ENCODE measurements at regions not wholly inside any gene's neighbourhood (a gene's known extent, or its start where the extent isn't known, plus 50 kb on each side); places are given as distances from the start of the nearest gene placed in this dataset.

DNA sequence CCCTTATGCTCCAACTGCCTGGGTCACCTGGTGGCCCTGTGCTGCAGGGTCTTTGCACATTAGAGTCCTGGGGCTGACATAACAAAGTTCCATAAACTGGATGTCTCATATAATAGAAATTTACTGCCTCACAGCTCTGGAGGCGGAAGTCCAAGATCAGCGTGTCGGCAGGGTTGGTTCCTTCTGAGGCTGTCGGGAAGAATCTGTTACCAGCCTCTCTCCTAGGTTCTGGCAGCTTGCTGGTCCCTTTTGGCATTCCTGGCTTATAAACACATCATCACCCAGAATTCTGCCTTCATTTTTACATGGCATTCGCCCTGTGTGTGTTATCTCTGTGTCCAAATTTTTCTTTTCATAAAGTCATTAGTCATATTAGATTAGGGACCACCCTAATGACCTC lies 170.5 kb downstream of the NDUFA10 start:
- DNase-seq (ENCODE audit: low read depth), result no peak
- no peak overlapping the region for H3K4me3 ChIP-seq (ENCODE audit: low read depth, low read length)
- TF ChIP-seq, protein P1, sequence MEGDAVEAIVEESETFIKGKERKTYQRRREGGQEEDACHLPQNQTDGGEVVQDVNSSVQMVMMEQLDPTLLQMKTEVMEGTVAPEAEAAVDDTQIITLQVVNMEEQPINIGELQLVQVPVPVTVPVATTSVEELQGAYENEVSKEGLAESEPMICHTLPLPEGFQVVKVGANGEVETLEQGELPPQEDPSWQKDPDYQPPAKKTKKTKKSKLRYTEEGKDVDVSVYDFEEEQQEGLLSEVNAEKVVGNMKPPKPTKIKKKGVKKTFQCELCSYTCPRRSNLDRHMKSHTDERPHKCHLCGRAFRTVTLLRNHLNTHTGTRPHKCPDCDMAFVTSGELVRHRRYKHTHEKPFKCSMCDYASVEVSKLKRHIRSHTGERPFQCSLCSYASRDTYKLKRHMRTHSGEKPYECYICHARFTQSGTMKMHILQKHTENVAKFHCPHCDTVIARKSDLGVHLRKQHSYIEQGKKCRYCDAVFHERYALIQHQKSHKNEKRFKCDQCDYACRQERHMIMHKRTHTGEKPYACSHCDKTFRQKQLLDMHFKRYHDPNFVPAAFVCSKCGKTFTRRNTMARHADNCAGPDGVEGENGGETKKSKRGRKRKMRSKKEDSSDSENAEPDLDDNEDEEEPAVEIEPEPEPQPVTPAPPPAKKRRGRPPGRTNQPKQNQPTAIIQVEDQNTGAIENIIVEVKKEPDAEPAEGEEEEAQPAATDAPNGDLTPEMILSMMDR (IDR thresholded peaks at IDR 0.05; ENCODE audit: insufficient read depth, low read depth, low read length), result no peak

DNA sequence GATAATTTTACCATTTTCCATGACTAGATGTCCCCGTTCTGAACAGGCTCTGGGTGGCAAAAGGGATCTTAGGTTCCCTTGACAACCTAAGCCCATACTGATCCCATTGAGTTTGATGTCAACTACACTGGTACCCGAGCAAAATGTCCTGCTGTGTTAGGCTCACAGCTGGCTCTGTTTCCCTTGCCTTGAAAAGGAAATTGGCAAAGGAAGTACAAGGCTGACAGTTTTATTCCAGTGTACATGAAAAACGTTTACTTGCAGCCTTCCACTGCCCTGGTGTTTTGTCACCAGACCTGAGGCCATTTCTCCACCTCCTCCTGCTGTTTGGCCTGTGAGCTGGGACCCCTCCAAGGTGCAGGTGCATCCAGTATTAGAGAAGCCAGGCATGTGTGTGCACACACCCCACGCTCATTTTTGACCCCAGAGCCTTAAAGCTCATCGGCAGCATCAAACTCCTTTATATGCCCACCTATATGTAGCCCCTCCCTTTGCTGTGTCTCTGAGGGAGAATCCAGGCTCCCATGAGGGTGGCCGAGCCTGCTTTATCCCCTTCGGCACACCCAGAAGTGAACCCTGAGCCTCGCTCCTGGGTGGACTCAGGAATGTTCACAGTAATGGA lies 171.3 kb downstream of the NDUFA10 start:
- TF ChIP-seq, protein P1 (IDR thresholded peaks at IDR 0.05; ENCODE audit: insufficient read depth, low read depth, low read length), result no peak
- DNase-seq (ENCODE audit: low read depth), result no peak
- H3K4me3 ChIP-seq (ENCODE audit: low read depth, low read length), result no peak overlapping the region

DNA sequence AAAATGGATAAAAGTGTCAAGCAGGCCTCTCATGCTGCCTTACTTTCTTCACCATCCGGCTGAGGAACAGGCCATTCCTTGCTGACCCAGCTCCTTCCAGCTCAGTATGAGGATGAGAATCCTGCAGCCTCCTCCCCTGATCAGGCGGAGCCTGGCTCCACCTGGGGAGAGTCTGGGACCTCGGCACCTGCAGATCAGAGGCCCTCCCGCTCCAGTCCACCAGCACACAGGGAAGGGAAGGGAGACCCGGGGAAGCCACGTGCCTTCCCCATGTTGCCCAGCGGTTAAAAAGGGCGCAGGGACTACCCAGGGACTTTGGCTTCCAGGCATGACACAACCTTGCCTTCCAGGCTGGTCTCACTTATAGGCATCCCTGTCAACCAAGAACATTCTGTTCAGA lies 172.0 kb downstream of the NDUFA10 start:
- TF ChIP-seq, protein P1 (IDR thresholded peaks at IDR 0.05; ENCODE audit: insufficient read depth, low read depth, low read length), result no peak
- H3K4me3 ChIP-seq (ENCODE audit: low read depth, low read length), result no peak overlapping the region
- DNase-seq (ENCODE audit: low read depth), result no peak

DNA sequence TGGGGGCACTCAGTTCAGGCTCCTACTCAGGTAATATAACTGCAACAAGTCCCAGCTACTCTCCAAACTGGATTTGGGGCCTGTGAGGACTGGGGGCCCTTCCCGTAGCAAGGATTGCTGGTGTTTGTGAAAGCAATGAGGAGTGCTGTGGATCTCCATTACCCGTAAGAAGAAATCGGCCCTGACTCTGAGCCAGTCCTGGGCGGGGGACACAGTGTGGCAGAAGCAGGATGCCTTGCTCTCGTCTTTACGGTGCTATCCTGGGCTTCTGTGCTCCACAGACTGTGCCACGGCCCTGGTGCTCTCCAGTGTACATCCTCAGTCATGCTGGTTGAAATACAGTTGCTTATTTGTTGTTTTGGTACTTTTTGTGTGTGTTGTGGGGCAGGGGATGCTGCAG lies 172.9 kb downstream of the NDUFA10 start:
- TF ChIP-seq, protein P1 (IDR thresholded peaks at IDR 0.05; ENCODE audit: insufficient read depth, low read depth, low read length), result no peak
- no peak for DNase-seq (ENCODE audit: low read depth)
- H3K4me3 ChIP-seq (ENCODE audit: low read depth, low read length), result no peak overlapping the region

DNA sequence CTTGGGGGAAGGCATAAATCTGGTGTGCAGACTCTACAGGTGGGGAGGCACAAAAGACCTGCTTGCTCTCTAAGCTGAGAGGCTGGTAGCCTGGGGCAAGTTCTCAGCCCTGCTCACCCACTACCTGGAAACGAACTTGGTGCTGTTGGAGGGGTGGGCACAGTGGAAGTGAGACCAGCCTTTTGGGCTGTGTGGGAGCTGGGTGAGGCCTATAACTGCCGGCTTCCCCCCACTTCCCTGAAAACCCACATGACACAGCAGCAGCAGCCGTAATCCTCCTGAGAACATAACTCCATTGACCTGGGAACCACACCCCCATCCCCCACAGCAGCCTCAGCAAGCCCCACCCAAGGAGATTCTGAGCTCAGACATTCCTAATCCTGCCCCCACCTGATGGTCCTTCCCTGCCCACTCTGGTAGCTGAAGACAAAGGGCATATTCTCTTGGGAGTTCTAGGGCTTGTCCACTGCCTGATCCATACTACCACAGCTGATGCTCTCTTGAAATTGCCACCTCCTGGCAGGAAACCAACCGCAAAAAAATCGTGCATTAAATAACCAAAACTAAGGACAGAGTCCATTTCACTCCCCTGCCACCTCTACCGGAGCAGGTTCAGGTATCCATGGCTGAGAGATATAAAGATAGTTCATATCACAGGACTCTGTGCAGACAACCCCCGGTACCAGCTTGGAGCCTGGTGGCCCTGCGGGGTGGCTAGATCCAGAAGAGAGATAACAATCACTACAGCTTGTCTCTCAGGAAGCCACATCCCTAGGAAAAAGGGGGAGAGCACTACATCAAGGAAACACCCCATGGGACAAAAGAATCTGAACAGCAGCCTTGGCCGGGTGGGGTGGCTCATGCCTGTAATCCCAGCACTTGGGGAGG lies 178.1 kb downstream of the NDUFA10 start:
- TF ChIP-seq, protein P1 (IDR thresholded peaks at IDR 0.05; ENCODE audit: insufficient read depth, low read depth, low read length), result no peak
- no peak for DNase-seq (ENCODE audit: low read depth)
- H3K4me3 ChIP-seq (ENCODE audit: low read depth, low read length), result no peak overlapping the region

DNA sequence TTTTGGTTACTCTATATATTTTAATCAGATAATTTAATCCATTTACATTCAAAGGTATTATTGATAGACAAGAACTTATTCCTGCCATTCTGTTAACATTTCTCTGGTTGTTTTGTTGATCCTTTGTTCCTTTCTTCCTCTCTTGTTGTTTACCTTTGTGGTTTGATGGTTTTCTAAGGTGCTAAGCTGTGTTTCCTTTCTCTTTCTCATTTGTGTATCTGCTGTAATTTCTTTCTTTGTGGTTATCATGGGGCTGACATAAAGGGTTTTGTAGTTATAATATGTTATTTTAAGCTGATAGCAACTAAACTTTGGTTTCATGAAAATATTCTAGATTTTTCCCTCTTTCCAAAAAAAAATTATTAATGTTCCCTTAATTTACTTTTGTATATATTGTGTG lies 179.2 kb downstream of the NDUFA10 start:
- TF ChIP-seq, protein P1 (IDR thresholded peaks at IDR 0.05; ENCODE audit: insufficient read depth, low read depth, low read length), result no peak
- no peak overlapping the region for H3K4me3 ChIP-seq (ENCODE audit: low read depth, low read length)
- DNase-seq (ENCODE audit: low read depth), result no peak
